ENCODE measurements at regions not wholly inside any gene's neighbourhood (a gene's known extent, or its start where the extent isn't known, plus 50 kb on each side); places are given as distances from the start of the nearest gene placed in this dataset.
"Not testable (repeated sequence)": the region's sequence is repeated elsewhere in the genome, so short reads cannot be mapped to it uniquely, and the experiment has no call there.

- intact Hi-C loops (cut with DNase I) = no loop called here
- DNase-seq = no peak
Observed at GRCh38 chr3:168813225-168813802, 717.6 kb upstream of the GOLIM4 start.

DNA sequence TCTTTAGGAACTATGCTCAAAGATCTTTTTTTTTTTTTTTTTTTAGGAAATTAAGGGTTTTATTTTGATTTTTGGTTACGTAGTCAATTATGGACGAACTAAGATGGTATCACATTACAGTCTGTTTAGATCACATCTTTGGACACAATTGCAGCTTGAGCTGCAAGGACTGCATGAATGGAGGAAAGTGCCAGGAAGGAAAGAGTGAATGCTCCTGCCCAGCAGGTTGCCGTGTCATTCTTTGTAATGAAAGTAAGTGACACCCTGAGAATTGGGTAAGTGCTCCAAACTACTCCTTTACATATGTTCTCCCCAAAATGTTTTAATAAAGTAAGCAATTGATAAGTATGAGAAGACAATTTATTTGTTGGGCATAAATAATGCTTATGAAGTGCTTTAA is 716.5 kb upstream of the GOLIM4 start:
- intact Hi-C loops (cut with DNase I) = no loop called here

GRCh38 chr3:168808596-168808995 is 712.9 kb upstream of the GOLIM4 start:
- DNase-seq = no peak

More for the DNA sequence above, 716.5 kb upstream of the GOLIM4 start:
- DNase-seq = no peak

DNA sequence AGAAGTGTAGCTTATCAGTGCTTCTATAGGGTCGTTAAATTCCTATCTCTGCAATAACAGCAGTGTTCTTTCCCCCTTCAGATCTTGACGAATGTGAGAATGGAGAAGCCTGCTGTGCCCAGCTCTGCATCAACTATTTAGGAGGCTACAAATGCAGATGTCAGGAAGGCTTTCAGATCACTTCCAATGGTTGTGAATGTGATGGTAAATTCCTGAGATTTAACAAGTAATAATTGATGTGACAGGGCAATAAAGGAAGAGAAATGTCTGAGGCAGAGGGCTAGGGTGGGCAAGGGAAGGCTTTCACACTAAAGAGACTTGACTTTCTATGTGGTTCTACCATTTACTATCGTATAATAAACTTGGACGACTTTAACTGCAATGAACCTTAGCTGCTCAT is 711.7 kb upstream of the GOLIM4 start:
- intact Hi-C loops (cut with DNase I) = no loop called here

More at GRCh38 chr3:168808596-168808995, 712.9 kb upstream of the GOLIM4 start:
- intact Hi-C loops (cut with DNase I) = no loop called here

GRCh38 chr3:168806871-168807270 is 711.1 kb upstream of the GOLIM4 start:
- intact Hi-C loops (cut with DNase I) = no loop called here
- no peak for DNase-seq

More for the DNA sequence above, 711.7 kb upstream of the GOLIM4 start:
- no peak for DNase-seq

- intact Hi-C loops (cut with DNase I) = no loop called here
- no peak for DNase-seq
Observed at GRCh38 chr3:168803536-168803935, 707.8 kb upstream of the GOLIM4 start.

DNA sequence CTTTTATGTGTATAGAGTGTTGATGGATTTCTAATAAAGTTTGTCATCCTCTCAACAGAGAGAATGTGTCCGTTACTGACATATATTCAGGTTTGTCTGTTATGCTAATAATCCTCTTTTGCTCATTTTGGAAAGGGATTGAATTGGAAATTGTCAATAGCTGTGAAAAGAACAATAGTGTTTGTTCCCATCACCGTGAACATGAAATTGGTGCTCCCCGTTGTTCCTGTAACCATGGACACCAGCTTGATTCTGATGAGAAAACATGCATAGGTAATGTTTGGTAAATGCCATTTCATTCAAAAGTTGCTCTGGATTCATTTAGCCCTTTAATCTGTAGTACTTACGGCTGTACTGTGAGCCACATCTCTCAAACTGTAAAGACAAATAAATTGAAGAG is 707.0 kb upstream of the GOLIM4 start:
- no peak for DNase-seq
- intact Hi-C loops (cut with DNase I) = no loop called here

- DNase-seq = no peak
- intact Hi-C loops (cut with DNase I) = no loop called here
Observed at GRCh38 chr3:168801794-168802193, 706.1 kb upstream of the GOLIM4 start.

DNA sequence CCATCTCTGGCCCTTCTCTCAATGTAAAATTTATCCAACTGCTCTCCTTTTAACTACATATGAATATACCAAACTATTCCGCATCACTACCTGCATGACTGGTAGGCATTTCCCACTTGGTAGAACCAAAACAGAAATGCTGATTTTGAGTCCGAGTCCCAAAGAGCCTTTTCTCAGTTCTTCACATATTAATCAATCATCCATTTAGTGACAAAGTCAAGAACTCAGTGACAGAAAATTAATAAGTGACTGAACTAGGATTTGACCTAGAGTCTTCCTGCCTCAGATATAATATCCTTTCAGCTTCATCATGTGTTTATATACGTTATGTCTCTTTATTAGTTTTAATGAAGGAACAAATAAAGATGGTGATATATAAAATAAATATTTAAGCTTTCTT is 700.6 kb upstream of the GOLIM4 start:
- intact Hi-C loops (cut with DNase I) = no loop called here
- DNase-seq = no peak

GRCh38 chr3:168794427-168794826 is 698.7 kb upstream of the GOLIM4 start:
- intact Hi-C loops (cut with DNase I) = no loop called here

DNA sequence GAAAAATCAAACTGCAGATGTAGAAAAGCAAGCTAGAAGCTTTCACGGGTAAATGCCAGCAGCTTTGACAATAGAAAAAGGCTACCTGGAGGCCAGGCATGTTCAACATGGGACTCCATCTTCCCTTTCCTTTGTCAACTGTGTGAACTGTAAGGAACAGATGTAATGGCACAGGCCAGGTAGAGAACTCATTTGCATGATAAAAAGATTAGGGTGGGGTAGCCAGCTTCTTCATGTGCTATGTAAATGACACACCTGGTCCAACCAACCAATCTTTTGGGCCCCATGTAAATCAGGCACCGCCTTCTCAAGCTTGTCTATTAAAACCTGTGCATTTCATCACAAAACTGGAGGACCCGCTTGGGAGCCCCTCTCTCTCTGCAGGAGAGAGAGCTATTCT is 686.5 kb upstream of the GOLIM4 start:
- no peak for DNase-seq
- intact Hi-C loops (cut with DNase I) = no loop called here

More at GRCh38 chr3:168794427-168794826, 698.7 kb upstream of the GOLIM4 start:
- no peak for DNase-seq

DNA sequence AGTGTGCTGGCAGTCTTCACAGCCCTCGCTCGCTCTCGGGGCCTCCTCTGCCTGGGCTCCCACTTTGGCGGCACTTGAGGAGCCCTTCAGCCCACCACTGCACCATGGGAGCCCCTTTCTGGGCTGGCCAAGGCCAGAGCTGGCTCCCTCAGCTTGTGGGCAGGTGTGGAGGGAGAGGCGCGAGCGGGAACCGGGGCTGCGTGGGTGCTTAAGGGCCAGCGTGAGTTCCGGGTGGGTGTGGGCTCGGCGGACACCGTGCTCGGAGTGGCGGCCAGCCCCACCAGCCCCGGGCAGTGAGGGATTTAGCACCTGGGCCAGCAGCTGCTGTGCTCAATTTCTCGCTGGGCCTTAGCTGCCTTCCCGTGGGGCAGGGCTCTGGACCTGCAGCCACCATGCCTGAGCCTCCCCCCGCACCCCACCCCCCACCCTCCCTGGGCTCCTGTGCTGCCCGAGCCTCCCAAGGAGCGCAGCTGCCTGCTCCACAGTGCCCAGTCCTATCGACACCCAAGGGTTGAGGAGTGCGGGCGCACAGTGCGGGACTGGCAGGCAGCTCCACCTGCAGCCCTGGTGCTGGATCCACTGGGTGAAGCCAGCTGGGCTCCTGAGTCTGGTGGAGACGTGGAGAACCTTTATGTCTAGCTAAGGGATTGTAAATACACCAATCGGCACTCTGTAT is 684.4 kb upstream of the GOLIM4 start:
- intact Hi-C loops (cut with DNase I); DNase-seq: not testable (repeated sequence)

DNA sequence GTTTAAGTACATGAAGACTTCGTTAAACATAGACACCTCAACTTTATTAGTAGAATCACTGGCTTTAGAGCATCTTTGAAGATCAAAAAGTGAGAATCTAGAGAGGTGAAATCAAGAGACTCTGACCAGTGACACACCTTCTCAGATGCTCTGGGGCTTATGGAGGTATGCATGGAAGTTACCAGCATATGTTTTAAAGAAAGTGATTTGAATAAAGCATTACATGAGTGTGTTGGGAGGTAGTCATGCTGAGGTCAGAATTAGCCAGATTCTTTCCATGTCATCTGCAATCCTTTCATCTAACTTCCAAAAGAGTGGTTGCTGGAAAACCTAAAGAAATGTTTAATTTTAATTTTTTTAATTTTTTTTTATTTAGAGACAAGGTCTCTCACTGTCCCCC is 658.0 kb upstream of the GOLIM4 start:
- DNase-seq = no peak
- intact Hi-C loops (cut with DNase I) = no loop called here

DNA sequence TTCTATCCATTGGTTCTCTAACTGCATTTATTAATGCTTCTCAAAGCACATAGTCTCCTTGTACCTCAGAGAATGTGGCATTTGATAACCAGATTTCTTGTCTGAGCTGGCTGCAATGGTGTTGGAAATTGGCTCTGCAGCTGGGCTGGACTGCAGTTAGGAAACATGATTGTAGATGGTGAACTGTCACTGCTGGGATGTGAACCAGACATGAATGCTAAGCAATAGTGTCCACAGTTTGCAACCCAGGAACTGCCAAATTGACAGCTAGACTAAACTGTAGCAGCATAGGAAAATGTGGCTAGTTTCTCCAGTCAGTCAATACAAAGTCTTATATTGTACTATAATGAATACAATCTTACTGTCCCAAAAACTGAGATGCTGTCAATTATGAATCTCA is 656.6 kb upstream of the GOLIM4 start:
- intact Hi-C loops (cut with DNase I) = no loop called here
- DNase-seq = no peak

- intact Hi-C loops (cut with DNase I) = no loop called here
- no peak for DNase-seq
Observed at GRCh38 chr3:168747697-168748096, 652.0 kb upstream of the GOLIM4 start.

GRCh38 chr3:168738527-168739325 is 643.0 kb upstream of the GOLIM4 start:
- no peak for DNase-seq
- intact Hi-C loops (cut with DNase I) = no loop called here

DNA sequence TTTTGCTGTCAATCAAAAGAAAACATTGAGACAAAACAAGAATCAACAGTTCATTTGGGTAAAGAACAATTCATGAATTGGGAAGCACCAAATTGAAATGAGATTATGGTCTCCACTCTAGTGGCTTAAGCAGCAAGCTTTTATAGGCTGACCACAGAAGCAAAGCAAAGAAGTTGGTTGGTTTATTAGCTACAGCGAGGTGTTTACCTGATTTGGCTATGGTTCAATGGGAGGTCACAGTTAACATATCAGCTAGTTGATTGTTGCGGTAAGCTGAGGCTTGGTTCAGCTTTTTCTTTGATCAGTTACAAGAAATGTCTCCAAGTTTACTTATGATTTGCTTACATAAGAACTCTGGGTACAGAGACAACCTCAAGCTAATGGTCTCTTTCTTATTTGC is 640.5 kb upstream of the GOLIM4 start:
- intact Hi-C loops (cut with DNase I) = no loop called here

GRCh38 chr3:168730073-168730472 is 634.3 kb upstream of the GOLIM4 start:
- intact Hi-C loops (cut with DNase I) = no loop called here

More for the DNA sequence above, 640.5 kb upstream of the GOLIM4 start:
- DNase-seq = no peak

GRCh38 chr3:168722091-168722490 is 626.4 kb upstream of the GOLIM4 start:
- DNase-seq = no peak
- intact Hi-C loops (cut with DNase I) = no loop called here

More at GRCh38 chr3:168730073-168730472, 634.3 kb upstream of the GOLIM4 start:
- DNase-seq = no peak

DNA sequence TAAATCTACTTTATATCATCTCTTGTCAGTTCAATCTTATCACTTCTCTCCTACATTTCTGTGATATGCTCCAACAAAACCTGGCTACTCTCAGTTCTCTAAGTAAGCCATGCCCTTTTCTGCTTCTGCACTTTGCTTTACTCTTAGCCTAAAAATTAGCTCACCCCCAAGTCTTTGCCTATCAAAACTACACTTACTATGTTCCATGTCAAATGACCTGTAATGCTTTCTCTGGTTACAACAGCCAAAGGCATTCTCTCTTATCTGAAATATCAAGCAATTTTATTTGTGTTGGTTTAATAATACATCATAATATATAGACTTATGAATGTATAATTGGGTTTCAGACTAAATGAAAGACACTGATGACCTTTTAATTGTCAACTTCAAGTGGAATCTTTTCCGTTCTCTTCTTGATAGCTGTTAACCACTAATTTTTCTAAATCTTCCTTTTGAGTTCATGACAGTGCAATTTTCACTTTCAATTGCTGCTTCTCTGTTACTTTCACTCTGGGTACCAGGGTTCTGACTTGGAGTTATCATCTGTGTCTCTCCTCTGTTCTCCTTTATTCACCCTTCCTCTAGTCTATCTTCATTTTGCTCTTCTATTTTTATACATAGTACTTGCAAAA is 619.0 kb upstream of the GOLIM4 start:
- DNase-seq = no peak
- intact Hi-C loops (cut with DNase I) = no loop called here

All from head of caudate nucleus (tissue), 42 donors.